ENCODE measurements at regions not wholly inside any gene's neighbourhood (a gene's known extent, or its start where the extent isn't known, plus 50 kb on each side); places are given as distances from the start of the nearest gene placed in this dataset.

- FAIRE-seq (no peak), DNase-seq (ENCODE audit: insufficient read length) (no peak)
- TF ChIP-seq POLR2AphosphoS5 (IDR thresholded peaks at IDR 0.05; ENCODE audit: low read depth, low read length) (no peak), TAF1 (IDR thresholded peaks at IDR 0.05; ENCODE audit: borderline replicate concordance, low read depth, low read length) (no peak), POLR2A (IDR thresholded peaks at IDR 0.05; ENCODE audit: low read depth, low read length) (no peak)
Observed at GRCh38 chr2:71846669-71847291, 300.9 kb downstream of the CYP26B1 start.

DNA sequence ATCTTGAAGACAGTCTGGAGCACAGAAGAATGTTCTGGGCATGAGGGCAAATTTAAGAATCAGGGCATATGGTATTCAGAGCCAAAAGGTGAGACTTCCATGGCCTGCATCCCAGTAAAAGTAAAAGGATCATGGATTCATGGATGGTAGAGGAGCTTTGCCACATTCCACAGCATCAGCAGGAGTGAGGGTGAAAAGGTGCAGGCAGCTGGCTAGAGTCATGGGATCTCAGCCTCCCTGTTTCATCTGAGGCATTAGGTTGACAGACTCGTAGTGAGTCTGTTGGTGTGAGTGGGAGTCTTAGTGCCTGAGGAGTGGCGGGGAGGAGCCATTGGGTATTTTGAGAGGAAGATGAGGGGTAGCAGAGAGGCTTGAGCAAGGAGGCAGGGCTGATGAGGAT is 301.6 kb downstream of the CYP26B1 start:
- FAIRE-seq (no peak), DNase-seq (ENCODE audit: insufficient read length) (no peak)
- no peak for TF ChIP-seq POLR2AphosphoS5 (IDR thresholded peaks at IDR 0.05; ENCODE audit: low read depth, low read length)
- no peak for TF ChIP-seq POLR2A (IDR thresholded peaks at IDR 0.05; ENCODE audit: low read depth, low read length)
- no peak for TF ChIP-seq TAF1 (IDR thresholded peaks at IDR 0.05; ENCODE audit: borderline replicate concordance, low read depth, low read length)

GRCh38 chr2:71844967-71845366 is 302.7 kb downstream of the CYP26B1 start:
- DNase-seq (ENCODE audit: insufficient read length) (no peak), FAIRE-seq (no peak)
- TF ChIP-seq POLR2A (IDR thresholded peaks at IDR 0.05; ENCODE audit: low read depth, low read length) = no peak
- TF ChIP-seq POLR2AphosphoS5 (IDR thresholded peaks at IDR 0.05; ENCODE audit: low read depth, low read length) = no peak
- no peak for TF ChIP-seq TAF1 (IDR thresholded peaks at IDR 0.05; ENCODE audit: borderline replicate concordance, low read depth, low read length)

DNA sequence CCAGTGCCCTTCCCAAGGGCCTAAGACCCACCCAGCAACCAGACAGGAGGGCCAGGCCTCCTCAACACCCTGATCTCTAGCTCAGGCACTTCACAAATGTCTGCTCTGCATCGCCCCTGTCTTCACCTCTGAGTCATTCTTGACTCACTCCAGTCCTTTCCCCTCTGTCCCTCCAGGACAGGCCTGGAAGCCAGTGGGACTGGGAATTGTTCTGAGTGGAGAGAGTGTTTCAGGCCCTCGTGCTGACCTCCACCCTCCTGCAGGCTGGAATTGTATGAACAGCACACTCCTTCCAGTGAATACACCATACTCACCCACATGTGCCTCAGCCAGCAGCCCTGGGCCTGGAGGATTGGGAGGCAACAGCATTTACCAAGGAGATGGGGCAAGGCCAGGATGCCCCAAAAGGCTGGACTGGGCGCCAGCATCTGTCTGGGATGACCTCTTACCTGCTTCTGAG is 304.2 kb downstream of the CYP26B1 start:
- no peak for DNase-seq (ENCODE audit: insufficient read length)
- no peak for FAIRE-seq
- no peak for TF ChIP-seq TAF1 (IDR thresholded peaks at IDR 0.05; ENCODE audit: borderline replicate concordance, low read depth, low read length)

- no peak for TF ChIP-seq POLR2A (IDR thresholded peaks at IDR 0.05; ENCODE audit: low read depth, low read length)
- no peak for TF ChIP-seq POLR2AphosphoS5 (IDR thresholded peaks at IDR 0.05; ENCODE audit: low read depth, low read length)
- no peak for TF ChIP-seq TAF1 (IDR thresholded peaks at IDR 0.05; ENCODE audit: borderline replicate concordance, low read depth, low read length)
- FAIRE-seq (no peak), DNase-seq (ENCODE audit: insufficient read length) (no peak)
Observed at GRCh38 chr2:71842744-71843143, 304.9 kb downstream of the CYP26B1 start.

- FAIRE-seq = no peak
- TF ChIP-seq POLR2AphosphoS5 (IDR thresholded peaks at IDR 0.05; ENCODE audit: low read depth, low read length) = no peak
- TF ChIP-seq TAF1 (IDR thresholded peaks at IDR 0.05; ENCODE audit: borderline replicate concordance, low read depth, low read length) = no peak
- no peak for TF ChIP-seq POLR2A (IDR thresholded peaks at IDR 0.05; ENCODE audit: low read depth, low read length)
- DNase-seq (ENCODE audit: insufficient read length) = no peak
Observed at GRCh38 chr2:71839826-71840225, 307.8 kb downstream of the CYP26B1 start.

GRCh38 chr2:71834796-71835195 is 312.9 kb downstream of the CYP26B1 start:
- FAIRE-seq = no peak
- TF ChIP-seq POLR2A (IDR thresholded peaks at IDR 0.05; ENCODE audit: low read depth, low read length) = no peak
- no peak for TF ChIP-seq TAF1 (IDR thresholded peaks at IDR 0.05; ENCODE audit: borderline replicate concordance, low read depth, low read length)
- no peak for TF ChIP-seq POLR2AphosphoS5 (IDR thresholded peaks at IDR 0.05; ENCODE audit: low read depth, low read length)
- DNase-seq (ENCODE audit: insufficient read length) = no peak

DNA sequence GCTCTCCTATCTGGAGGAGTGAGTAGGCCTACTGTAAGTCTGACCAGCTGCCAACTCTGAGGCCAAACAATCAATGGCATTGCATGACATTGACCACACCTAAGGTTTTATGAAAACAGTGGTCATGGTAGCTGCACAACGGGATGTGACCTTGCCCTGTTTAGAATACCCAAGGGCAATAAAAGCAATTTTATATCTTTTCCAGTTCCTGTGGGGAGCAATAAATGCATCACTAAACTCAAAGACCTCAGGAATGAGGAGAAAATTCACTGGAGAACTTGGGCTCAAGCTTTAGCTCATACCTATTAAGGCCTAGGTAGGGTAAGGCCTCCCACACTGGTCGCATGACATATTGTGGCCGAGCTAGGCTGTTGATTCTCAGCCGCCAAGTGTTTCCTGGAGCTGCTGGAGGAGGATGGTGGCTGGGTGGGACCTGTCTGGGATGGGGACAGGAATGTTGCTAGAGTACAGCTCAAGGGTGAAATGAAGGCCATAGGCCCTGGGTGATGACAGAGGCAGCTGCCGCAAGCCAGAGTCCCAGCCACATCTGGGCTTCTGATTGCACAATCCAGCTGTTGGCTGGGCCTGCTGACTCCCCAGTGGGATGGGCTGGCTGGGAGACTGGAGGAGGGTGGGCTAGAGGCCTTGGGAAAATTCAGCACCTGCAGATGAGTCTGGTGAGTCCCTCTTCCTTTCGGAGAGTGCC is 313.7 kb downstream of the CYP26B1 start:
- FAIRE-seq (no peak), DNase-seq (ENCODE audit: insufficient read length) (no peak)
- TF ChIP-seq POLR2A (IDR thresholded peaks at IDR 0.05; ENCODE audit: low read depth, low read length) (no peak), POLR2AphosphoS5 (IDR thresholded peaks at IDR 0.05; ENCODE audit: low read depth, low read length) (no peak), TAF1 (IDR thresholded peaks at IDR 0.05; ENCODE audit: borderline replicate concordance, low read depth, low read length) (no peak)

DNA sequence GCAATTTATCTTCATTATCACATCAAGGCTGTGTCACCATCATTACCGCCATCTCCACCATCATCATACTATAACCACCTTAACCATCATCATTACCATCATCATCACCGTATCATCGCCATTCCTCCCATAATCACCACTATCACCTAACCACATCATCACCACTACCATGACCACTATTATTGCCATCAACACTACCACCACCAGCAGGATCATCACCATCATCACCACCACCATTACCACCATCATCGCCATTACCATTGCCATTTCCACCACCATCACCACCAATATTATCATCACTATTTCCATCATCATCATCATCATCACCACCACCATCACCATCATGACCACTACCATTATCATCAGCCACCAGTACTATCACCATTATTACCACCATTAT is 314.4 kb downstream of the CYP26B1 start:
- DNase-seq (ENCODE audit: insufficient read length) (no peak), FAIRE-seq (no peak)
- TF ChIP-seq TAF1 (IDR thresholded peaks at IDR 0.05; ENCODE audit: borderline replicate concordance, low read depth, low read length) = no peak
- no peak for TF ChIP-seq POLR2A (IDR thresholded peaks at IDR 0.05; ENCODE audit: low read depth, low read length)
- TF ChIP-seq POLR2AphosphoS5 (IDR thresholded peaks at IDR 0.05; ENCODE audit: low read depth, low read length) = no peak

GRCh38 chr2:71832844-71833243 is 314.8 kb downstream of the CYP26B1 start:
- TF ChIP-seq POLR2AphosphoS5 (IDR thresholded peaks at IDR 0.05; ENCODE audit: low read depth, low read length) = no peak
- TF ChIP-seq TAF1 (IDR thresholded peaks at IDR 0.05; ENCODE audit: borderline replicate concordance, low read depth, low read length) = no peak
- no peak for DNase-seq (ENCODE audit: insufficient read length)
- FAIRE-seq = no peak

GRCh38 chr2:71832388-71832787 is 315.3 kb downstream of the CYP26B1 start:
- TF ChIP-seq POLR2A (IDR thresholded peaks at IDR 0.05; ENCODE audit: low read depth, low read length) = no peak
- no peak for TF ChIP-seq TAF1 (IDR thresholded peaks at IDR 0.05; ENCODE audit: borderline replicate concordance, low read depth, low read length)
- no peak for TF ChIP-seq POLR2AphosphoS5 (IDR thresholded peaks at IDR 0.05; ENCODE audit: low read depth, low read length)
- FAIRE-seq (no peak), DNase-seq (ENCODE audit: insufficient read length) (no peak)

- TF ChIP-seq TAF1 (IDR thresholded peaks at IDR 0.05; ENCODE audit: borderline replicate concordance, low read depth, low read length) (no peak), POLR2AphosphoS5 (IDR thresholded peaks at IDR 0.05; ENCODE audit: low read depth, low read length) (no peak), POLR2A (IDR thresholded peaks at IDR 0.05; ENCODE audit: low read depth, low read length) (no peak)
- no peak for DNase-seq (ENCODE audit: insufficient read length)
- FAIRE-seq = no peak
Observed at GRCh38 chr2:71831193-71831577, 316.5 kb downstream of the CYP26B1 start.
